Ovary (tissue), 3 donors: ENCODE measurements at regions not wholly inside any gene's neighbourhood (a gene's known extent, or its start where the extent isn't known, plus 50 kb on each side); places are given as distances from the start of the nearest gene placed in this dataset.

Source experiments
- POLR2A ChIP-seq: fragments of 450-650 bp; IDR thresholded peaks from one replicate; pipeline ENCODE4 v1.6.1; 2017; ENCODE audit warnings: antibody characterized with exemption, mild to moderate bottlenecking, moderate library complexity
- TF ChIP-seq, protein P1 (sequence below), 3 donors: fragments of 450-650 bp in 2 of 3; fragments of 200-600 bp in 1 of 3; IDR thresholded peaks; one replicate each; pipeline versions ENCODE4 v1.5.1 to v1.8.0; 2016 to 2022; ENCODE audit warnings: antibody characterized with exemption in 3 of 3, mild to moderate bottlenecking in 1 of 3
- donor health status: DM: no; HTN: no; CAD: no.

DNA sequence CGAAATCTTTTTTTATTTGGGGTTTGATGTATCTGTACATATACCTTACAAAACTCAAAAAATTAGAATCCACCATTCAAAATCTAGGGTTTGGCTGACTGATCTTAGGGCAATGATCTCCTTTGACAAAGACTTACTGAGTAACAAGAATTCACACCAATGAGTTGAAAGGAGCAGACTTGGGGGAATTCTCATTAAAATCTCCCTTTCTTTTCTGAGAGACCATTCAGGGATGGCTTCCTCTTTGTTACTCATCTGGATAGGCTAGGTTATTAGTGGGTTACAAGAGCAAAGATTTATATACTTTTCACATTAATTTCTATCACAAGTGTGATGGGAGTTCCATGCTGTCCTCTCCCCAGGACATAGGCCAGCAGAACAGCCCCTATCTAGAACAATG lies 661.0 kb downstream of the KCTD16 start:
- TF ChIP-seq, protein P1, sequence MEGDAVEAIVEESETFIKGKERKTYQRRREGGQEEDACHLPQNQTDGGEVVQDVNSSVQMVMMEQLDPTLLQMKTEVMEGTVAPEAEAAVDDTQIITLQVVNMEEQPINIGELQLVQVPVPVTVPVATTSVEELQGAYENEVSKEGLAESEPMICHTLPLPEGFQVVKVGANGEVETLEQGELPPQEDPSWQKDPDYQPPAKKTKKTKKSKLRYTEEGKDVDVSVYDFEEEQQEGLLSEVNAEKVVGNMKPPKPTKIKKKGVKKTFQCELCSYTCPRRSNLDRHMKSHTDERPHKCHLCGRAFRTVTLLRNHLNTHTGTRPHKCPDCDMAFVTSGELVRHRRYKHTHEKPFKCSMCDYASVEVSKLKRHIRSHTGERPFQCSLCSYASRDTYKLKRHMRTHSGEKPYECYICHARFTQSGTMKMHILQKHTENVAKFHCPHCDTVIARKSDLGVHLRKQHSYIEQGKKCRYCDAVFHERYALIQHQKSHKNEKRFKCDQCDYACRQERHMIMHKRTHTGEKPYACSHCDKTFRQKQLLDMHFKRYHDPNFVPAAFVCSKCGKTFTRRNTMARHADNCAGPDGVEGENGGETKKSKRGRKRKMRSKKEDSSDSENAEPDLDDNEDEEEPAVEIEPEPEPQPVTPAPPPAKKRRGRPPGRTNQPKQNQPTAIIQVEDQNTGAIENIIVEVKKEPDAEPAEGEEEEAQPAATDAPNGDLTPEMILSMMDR (IDR thresholded peaks at IDR 0.05) = no peak
- no peak for TF ChIP-seq POLR2A
